ENCODE measurements at regions not wholly inside any gene's neighbourhood (a gene's known extent, or its start where the extent isn't known, plus 50 kb on each side); places are given as distances from the start of the nearest gene placed in this dataset.

DNA sequence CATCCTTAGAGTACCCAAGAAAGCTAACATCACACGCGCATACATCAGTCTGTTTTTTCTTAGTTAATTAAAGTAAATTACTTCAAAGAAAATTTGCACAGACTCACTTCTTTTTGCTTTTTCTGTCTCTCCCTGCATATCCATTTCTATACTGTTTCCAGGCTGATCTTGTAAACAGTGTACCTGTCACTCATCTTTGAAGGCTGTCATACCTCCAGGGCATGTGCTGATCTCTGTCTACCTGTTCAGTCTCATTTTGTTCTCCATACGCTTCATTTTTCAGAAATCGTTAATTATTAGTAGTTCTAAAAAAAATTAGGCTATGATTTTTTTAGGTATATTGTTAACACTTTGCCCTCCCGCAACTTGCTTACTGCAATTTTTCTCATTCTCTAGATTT is 313.9 kb upstream of the ROBO2 start:
- no peak for TF ChIP-seq EZH2phosphoT487 (IDR thresholded peaks at IDR 0.05; ENCODE audit: borderline replicate concordance)
- TF ChIP-seq, protein P1, sequence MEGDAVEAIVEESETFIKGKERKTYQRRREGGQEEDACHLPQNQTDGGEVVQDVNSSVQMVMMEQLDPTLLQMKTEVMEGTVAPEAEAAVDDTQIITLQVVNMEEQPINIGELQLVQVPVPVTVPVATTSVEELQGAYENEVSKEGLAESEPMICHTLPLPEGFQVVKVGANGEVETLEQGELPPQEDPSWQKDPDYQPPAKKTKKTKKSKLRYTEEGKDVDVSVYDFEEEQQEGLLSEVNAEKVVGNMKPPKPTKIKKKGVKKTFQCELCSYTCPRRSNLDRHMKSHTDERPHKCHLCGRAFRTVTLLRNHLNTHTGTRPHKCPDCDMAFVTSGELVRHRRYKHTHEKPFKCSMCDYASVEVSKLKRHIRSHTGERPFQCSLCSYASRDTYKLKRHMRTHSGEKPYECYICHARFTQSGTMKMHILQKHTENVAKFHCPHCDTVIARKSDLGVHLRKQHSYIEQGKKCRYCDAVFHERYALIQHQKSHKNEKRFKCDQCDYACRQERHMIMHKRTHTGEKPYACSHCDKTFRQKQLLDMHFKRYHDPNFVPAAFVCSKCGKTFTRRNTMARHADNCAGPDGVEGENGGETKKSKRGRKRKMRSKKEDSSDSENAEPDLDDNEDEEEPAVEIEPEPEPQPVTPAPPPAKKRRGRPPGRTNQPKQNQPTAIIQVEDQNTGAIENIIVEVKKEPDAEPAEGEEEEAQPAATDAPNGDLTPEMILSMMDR (conservative IDR thresholded peaks at IDR 0.05; ENCODE audit: low read length) = no peak

Measured in Loucy (cell line).